AG04449 (cell line): ENCODE measurements at regions not wholly inside any gene's neighbourhood (a gene's known extent, or its start where the extent isn't known, plus 50 kb on each side); places are given as distances from the start of the nearest gene placed in this dataset.

Experiments used
- CTCF ChIA-PET: fragments of 350-600 bp; formaldehyde crosslinking; extraction: SDS; loops from one replicate; lab custom pipeline; 2021; ENCODE audit warnings: antibody characterized with exemption; lab: Yijun Ruan, JAX
- POLR2A ChIA-PET: fragments of 400-600, 350-600 bp; formaldehyde crosslinking; extraction: SDS; loops from one replicate; lab custom pipeline; 2020; ENCODE audit warnings: antibody characterized with exemption, inconsistent platforms; lab: Yijun Ruan, JAX
- DNase-seq: peaks from one replicate; pipeline ENCODE4 v3.0.0-alpha.2; 2010; ENCODE audit warnings: low read depth, low spot score
- H3K4me3 ChIP-seq: 2 replicates; pipeline ENCODE4 v1.5.1; 2011; ENCODE audit warnings: low read depth, mild to moderate bottlenecking, control low read depth, low read length
- CTCF ChIP-seq: IDR thresholded peaks from one replicate; pipeline ENCODE4 v1.5.1; 2011; ENCODE audit warnings: mild to moderate bottlenecking, moderate library complexity, low read length, control low read depth, inconsistent platforms; ENCODE audit not compliant: insufficient read depth; ENCODE audit errors: missing control alignments

- ChIA-PET POLR2A (no interaction called here), CTCF (no interaction called here)
- TF ChIP-seq CTCF = no peak
- no peak for DNase-seq
- H3K4me3 ChIP-seq = no peak overlapping the region
Observed at GRCh38 chr9:22722492-22722891, 275.9 kb downstream of the DMRTA1 start.

- TF ChIP-seq CTCF = no peak
- no peak overlapping the region for H3K4me3 ChIP-seq
- POLR2A ChIA-PET = no interaction called here
- CTCF ChIA-PET = no interaction called here
- no peak for DNase-seq
Observed at GRCh38 chr9:22731786-22732185, 285.2 kb downstream of the DMRTA1 start.

- CTCF ChIA-PET = no interaction called here
- POLR2A ChIA-PET = no interaction called here
- TF ChIP-seq CTCF = no peak
- no peak for DNase-seq
- no peak overlapping the region for H3K4me3 ChIP-seq
Observed at GRCh38 chr9:22739712-22740111, 293.1 kb downstream of the DMRTA1 start.

- DNase-seq = no peak
- TF ChIP-seq CTCF = no peak
- CTCF ChIA-PET = no interaction called here
- no peak overlapping the region for H3K4me3 ChIP-seq
- POLR2A ChIA-PET = no interaction called here
Observed at GRCh38 chr9:22740781-22741180, 294.2 kb downstream of the DMRTA1 start.

GRCh38 chr9:22742401-22742800 lies 295.8 kb downstream of the DMRTA1 start:
- no peak for DNase-seq
- TF ChIP-seq CTCF = no peak
- no peak overlapping the region for H3K4me3 ChIP-seq
- POLR2A ChIA-PET = no interaction called here
- CTCF ChIA-PET = no interaction called here

- ChIA-PET CTCF (no interaction called here), POLR2A (no interaction called here)
- no peak overlapping the region for H3K4me3 ChIP-seq
- DNase-seq = no peak
- TF ChIP-seq CTCF = no peak
Observed at GRCh38 chr9:22773501-22774220, 327.0 kb downstream of the DMRTA1 start.
